KBM-7 (cell line): ENCODE measurements at regions not wholly inside any gene's neighbourhood (a gene's known extent, or its start where the extent isn't known, plus 50 kb on each side); places are given as distances from the start of the nearest gene placed in this dataset.
A peak's percentile ranks its signal among the peaks of the same experiment; 100 is the strongest.

Experiments
- DNase-seq: peaks from one replicate; pipeline ENCODE4 v3.0.0-alpha.2; 2015
- in situ Hi-C: fragments of 300-500 bp; cut with MboI; formaldehyde crosslinking; loops from 2 replicates; pipeline ENCODE4 v1.14.3; 2020; ENCODE audit warnings: low sequenced_read_pairs, low pct_unique_long_range_greater_than_20kb, mixed read lengths

DNA sequence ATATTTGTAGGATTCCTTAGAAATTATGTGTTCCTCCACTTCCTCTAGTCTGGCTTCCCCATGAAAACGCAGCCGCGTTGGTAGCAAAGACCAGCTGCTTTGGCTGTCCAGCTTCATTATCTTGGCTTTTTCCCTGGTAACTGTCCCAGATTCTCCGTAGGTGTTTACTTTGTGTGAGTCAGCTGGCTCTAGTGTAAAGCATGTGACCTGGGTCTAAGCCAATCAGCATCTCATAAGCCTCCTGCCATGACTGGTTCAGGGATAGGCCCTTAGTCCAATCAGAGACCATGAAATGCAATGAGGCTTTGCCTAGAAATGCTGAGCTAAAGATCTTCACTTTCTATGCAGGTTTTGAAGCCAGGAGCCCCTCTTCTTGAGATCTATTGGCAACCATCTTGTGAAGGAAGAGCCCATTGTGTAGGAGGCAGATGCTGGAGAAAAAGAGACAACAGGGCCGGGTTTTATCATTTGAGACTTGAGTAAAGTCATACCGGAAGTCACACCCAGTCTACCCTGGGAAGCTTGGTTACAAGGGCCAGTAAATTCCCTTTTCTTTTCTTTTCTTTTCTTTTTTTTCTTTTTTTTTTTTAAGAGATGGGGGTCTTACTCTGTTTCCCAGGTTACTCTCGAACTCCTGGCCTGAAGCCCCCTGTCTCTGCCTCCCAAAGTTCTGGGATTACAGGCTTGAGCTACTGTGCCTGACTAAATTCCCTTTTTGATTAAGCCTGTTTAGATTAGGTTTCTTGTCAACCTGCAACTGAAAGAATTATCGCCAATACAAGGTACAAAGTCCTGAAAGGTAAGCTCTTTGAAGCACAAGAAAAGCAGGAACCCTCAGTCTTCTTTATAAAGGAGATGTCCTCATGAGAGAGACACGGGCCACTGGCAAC lies 256.5 kb upstream of the RREB1 start:
- no peak for DNase-seq
- in situ Hi-C loops: no loop called here

DNA sequence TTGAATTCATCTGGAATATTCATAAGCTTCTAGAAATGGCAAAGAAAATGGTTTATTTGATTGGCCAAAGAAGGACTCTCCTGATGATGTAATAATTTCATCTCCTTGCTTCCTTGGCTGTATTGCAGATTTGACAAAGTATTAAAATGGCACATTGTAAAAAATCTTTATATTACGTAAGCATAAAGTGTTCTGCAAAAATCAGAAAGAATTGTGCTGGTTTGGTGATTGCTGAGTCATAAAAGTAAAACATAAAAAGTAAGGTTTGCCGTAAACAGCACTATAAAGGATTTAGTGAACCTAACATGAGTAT lies 255.9 kb upstream of the RREB1 start:
- no peak for DNase-seq
- in situ Hi-C loops: no loop called here

DNA sequence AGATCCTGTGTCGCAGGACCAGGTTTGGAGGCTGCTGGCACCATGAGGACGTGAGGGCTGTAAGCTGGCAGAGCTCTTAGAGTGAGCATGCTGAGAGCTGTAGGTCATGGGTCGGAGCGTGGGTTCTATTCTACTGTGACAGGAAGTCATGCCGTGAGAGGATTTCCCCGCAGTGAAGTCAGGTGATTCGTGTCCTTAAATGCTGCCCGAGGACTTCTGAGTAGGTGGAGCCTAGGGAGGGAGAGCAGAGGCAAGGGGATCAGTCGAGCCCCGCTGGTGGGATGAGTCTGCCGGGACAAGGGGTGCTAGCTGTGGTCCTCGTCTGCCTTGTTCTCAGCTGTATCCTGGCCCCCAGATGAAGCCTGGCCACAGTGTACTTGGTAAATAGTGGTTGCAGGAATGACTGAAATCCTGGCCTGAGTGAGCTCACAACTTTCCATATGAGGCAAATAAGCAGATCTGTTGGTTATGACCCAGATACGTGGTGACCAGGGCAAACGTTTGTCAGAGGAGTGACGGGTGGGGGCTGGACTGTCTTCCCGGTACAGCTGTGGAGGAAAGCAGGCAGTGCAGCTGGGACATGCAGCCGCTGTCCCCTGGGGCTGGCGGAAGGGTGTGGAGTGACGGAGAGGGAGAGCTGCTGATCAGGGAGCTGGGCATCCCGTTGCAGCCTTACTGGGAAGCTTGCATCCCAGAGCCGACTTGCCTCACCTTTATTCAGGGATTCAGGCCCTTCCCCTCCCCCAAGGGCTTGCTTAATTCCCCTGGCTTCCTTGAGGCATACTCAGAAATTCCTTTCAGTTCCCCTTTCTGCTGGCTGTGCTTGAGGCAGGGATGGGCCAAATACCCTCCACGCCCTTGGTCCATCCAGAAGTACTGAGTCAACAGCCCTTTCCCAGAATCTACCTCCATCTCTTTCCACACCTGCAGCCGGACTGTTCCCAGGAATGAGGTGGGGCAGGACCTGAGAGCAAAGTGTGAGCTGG lies 250.9 kb upstream of the RREB1 start:
- peak; percentile 65 for DNase-seq

DNA sequence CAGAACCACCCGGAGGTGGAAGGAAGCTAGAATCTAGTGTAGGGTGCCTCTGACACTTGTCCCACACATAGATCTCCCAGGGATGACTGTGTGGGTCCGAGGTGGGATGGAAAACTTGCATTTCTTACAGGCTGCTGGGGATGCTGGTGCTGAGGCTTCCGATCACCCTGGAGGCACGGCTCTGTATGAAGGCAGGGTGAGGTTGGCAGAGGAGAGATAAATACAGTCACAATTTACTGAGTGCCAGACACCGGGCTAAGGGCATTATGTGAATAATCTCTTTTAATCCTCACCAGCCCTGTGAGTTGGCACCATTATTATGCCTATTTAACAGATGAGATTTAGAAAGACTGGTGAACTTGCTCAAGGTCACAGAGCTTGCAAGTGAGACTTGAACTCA lies 250.2 kb upstream of the RREB1 start:
- in situ Hi-C loops: no loop called here
- no peak for DNase-seq

More for the DNA sequence above, 250.9 kb upstream of the RREB1 start:
- in situ Hi-C loops: no loop called here

DNA sequence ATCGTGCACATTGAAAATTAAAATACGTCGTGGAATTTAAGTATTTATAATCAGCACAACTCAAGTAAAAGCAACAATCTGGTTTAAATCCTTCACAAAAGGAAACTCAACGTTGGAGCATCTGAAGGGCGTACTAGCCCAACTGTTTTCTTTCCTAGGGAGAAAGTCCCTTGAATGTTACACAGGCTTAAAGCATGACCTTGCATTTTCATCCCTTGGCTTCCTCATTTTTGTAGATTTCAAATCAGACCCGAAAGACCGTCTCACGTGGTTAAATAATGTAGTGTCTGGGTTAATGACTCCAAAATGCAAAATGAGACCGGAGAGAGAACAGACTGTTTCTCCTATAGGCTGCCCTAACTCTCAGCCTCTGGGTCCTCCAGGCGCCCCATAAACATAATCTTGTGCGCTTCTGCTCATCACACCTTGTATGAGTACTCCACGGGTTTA lies 249.2 kb upstream of the RREB1 start:
- peak; percentile 85 for DNase-seq

DNA sequence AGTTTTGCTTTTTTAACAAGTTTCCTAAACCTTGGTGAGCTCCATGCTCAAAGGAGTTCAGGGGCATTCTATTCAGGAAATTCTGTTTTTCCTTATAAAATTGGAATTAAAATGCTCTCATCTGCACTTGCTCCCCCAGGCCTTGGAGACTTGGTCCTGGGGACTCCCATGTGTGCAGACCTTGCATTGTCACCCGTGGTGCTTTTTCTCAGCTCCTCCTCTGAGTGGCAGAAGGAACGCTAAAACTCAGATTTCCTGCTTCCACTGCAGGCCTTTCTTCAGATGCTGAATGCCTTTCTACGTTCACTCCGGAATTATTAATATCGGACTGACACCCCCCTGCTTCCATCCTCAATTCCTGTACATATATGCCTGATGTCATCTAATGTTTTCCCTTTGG lies 248.7 kb upstream of the RREB1 start:
- in situ Hi-C loops: no loop called here
- DNase-seq: no peak

More for the DNA sequence above, 249.2 kb upstream of the RREB1 start:
- in situ Hi-C loops: no loop called here

DNA sequence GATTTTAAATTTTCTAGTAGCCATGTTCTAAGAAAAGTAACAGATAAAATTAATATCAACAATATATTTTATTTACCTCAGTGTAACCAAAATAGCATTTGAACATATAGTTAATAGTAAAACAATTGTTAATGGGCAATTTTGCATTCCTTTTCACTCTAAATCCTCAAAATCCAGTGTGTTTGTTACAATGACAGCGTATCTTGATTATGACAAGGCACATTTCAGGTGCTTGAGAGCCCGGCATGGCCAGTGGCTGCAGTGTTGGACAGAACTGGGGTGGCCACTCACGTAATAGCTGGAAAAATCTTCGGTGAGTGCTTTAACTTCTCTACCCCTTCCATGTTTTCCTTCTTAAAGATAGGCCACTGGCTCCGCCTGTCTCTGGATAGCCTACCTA lies 248.0 kb upstream of the RREB1 start:
- in situ Hi-C loops: no loop called here
- no peak for DNase-seq

DNA sequence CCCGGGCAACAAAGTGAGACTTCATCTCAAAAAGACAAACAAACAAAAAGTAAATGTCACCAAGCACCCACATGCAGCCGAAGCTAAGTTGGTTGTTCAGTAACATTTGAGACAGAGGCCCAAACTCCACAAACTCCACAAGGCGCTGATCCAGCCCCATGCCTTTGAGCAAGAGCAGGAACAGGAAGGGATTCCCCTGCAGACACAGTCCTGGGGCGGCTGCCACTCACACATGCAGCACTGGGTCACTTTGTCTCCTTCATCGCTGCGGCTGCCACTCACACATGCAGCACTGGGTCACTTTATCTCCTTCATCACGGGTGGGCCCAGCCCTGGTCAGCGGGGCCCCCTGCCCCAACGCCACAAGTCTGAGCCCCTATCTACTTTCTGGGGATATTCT lies 246.9 kb upstream of the RREB1 start:
- no peak for DNase-seq
- in situ Hi-C loops: no loop called here

DNA sequence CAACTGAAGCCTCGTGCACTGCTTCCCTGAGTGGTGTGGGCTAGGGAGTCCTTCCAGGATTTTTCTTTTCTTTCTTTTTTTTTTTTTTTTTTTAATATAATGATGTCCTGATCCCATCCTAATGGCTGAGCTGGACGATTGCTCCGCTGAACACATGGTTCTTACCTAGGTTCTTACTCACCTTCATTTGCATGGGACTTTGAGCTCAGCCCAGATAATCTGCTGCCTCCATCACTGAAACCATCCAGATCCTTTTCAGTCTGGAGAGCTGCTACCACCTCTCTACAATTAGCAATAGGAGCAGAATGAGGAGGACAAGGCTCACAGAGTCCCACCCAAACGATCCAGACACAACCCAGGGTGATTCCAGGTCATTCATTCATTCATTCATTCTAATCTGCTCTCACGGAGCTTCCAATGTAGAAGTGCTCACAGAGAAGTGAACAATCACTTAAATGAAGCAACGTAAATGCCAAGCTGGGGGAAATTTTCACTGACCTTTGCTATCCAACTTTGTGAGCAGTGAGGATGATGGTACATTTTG lies 246.3 kb upstream of the RREB1 start:
- in situ Hi-C loops: no loop called here
- DNase-seq: no peak

DNA sequence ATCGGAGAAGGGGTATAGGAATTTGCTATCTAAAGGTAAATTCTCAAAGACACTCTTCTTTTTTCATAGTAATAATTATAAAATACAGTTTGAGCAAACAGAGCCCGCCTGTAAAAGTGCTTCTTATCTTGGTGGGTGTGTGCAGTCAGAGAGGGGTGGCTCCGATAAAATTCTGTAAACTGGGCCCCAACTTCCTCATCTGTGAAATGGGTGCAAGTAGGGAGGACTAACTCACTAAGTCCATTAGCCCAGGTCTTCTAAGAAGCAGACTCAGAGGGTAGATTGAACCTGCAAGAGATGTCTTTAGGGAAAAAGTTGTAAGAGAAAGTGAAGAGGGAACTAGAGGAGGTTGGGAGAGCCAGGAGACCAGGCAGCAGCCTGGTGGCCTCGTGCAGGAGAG lies 245.8 kb upstream of the RREB1 start:
- in situ Hi-C loops: no loop called here

DNA sequence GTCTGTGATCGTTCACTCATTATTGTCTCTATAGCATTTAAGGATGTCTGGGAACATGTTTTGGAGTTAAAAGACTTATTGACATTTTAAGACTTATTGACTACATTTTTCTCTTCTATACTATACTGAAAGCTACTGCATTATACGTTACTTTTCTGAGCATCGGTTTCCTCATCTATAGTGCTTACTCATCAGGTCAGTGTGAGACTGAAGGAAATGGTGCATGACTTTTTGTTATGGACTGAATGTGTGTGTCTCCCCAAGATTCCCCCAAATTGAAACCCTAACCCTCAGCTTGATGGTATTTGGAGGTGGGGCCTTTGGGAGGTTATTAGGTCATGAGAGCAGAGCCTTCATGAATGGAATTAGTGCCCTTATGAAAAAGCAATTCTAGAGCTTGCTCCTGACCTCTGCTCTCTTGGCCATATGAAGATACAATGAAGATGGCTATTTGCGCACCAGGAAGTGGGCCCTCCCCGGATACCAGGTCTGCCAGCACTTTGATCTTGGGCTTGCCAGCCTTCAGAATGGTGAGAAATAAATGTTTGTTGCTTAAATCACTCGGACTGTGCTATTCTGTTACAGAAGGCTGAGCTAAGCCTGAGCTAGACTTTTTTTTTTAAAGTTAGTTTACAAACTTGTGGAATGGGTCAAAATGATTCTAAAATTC lies 243.7 kb upstream of the RREB1 start:
- DNase-seq: no peak
- in situ Hi-C loops: no loop called here

More for the DNA sequence above, 245.8 kb upstream of the RREB1 start:
- no peak for DNase-seq

DNA sequence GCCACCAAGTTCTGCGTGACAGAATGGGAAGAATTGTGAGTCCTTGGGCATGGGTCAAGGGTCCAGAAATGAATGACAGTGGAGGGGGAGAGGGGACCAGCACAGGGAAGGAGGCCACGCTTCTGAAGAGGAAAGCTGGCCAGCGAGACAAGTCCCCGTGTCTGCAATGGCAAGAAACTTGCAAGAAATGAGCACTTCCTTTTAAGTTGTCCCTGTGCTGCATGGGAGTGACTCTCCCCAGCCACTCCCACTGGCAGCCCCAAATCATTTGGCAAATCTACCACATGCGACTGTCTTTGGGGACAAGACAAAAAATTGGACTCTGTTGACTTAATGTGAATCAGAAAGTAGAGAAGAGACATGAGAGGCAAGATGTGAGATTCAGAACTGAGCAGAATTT lies 242.2 kb upstream of the RREB1 start:
- in situ Hi-C loops: no loop called here
- peak; percentile 41 for DNase-seq

DNA sequence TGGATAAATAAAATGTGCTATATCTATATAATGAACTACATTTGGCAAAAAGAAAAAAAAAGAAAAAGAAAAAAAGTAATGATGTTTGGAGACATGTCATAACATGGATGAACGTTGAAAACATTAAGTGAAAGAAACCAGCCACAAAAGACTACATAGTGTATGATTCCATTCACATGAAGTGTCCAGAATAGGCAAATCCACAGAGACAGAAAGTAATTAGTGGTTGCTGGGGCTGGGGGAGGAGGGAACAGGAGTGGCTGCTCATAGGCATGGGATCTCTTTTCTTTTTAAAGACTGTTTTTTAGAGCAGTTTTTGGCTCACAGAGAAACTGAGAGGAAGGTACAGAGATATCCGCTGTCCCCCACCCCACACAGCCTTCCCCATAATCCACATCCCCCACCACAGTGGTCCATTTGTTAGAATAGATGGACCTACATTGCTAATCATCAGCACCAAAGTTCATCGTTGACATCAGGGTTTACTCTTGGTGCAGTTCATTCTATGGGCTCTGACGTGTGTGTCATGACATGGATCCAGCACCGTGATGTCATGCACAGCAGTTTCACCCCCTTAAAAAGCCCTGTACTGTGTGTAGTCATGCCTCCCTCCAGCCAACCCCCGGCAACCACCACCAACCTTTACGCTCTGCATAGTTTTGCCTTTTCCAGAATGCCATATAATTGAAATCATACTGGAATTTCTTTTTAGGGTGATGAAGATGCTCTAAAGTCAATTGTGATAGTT lies 240.9 kb upstream of the RREB1 start:
- DNase-seq: no peak
- in situ Hi-C loops: no loop called here

DNA sequence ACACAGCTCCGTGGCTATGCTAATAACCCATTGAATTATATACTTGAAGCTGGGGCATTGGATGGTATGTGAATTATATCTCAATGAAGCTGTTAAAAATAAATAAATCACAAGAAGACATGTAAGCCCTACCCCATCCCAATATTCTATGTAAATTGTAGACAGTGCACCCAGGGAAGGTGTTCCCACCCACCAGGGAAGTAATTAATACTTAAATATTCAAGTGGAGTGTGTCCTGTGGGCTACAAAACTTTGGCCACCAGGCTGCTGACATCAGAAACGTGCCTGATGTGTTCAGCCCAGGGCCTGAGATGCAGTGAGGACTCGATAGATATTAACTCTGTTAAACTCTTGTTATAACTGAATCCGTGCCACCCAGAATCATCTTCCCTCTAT lies 240.4 kb upstream of the RREB1 start:
- no peak for DNase-seq
- in situ Hi-C loops: no loop called here

DNA sequence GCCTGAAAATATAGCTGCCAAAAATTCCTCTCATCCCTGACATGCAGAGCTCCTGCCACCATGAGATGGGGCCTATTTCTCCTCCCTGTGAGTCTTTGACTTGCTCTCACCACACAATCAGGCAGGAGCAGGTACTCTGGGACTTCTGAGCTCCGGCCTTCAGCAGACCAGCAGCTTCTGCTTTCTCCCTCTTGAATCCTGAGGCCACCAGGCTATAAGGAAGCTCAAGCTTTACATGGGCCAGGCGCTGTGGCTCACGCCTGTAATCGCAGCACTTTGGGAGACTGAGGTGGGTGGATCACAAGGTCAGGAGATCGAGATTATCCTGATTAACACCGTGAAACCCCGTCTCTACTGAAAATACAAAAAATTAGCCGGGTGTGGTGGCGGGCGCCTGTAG lies 238.7 kb upstream of the RREB1 start:
- in situ Hi-C loops: no loop called here
- DNase-seq: no peak

DNA sequence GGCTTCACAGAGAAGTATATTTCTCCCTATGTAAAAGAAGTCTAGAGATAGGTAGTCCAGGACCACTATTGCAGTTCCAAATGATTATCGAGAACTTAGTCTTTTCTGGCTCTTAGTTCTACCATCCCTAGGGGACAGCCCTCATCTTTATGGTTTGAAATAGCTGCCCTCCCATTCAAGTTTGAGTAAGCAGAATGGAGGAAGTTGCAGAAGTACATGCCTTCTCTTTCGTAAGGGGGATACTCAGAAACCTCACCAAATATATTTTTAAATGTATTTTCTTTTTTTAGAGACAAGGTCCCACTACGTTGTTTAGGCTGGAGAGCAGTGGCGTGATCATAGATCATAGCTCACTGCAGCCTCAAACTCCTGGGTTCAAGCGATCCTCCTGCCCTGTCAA lies 236.8 kb upstream of the RREB1 start:
- in situ Hi-C loops: no loop called here
- DNase-seq: no peak

DNA sequence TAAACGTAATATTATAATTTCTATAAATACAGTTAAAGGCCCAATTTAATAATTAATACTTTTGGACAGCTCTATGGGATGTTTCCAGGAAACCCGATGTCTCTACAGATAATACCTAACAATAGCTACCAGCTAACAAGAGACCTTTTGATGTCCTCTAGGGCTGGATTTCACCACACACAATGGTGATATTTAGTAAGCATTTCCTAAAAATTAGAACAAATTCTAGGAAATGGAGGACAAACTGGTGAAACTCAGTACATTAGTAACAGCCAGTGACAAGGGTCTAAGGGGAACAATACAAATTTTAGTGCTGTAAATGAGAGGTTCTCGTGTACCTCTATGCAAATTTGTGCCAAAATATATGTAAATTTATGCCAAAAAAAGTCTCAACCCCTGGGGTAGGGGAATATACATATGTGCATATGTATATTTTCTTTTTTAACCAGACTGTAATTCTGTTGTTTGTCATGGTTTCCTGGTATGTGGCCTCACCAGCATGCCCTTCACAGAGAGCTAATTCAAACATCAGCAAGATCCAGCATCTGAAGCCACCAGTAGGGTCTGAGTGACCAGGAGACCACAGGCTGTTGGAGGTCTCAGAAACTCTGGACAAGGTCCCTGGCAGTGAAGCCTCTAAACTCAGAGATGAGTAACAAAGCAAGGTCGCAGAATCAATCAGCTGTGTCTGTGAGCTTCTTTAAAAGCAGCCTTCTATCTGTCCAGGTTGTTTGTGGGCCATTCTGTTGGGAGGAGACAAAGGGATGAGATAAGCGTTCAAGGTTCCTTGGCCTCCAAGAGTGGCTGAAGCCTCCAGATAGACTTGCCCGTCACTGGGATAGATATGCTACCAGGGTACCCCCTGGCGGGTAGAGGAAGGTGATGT lies 235.1 kb upstream of the RREB1 start:
- no peak for DNase-seq
- in situ Hi-C loops: no loop called here

DNA sequence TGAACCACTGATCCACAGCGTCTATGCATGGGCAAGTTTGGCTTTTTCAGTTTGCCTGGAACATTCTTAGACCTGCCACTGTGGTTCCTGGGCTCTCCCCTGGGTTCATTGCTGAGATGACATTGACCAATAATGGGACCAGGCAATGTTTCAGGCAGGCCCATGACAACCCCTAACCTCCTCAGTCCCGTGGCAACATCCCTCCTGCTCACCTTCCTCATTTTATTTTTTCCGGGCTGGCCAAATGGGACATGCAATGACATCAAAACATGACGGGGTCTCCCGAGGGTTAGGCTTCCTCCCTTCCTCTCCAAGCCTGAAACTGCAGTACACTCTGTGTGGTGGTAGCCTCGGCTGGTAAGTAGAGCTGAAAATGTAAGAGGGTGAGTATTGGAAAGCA lies 234.0 kb upstream of the RREB1 start:
- peak; percentile 37 for DNase-seq

More for the DNA sequence above, 234.0 kb upstream of the RREB1 start:
- in situ Hi-C loops: no loop called here
